SU-DHL-6 (cell line): ENCODE measurements at regions not wholly inside any gene's neighbourhood (a gene's known extent, or its start where the extent isn't known, plus 50 kb on each side); places are given as distances from the start of the nearest gene placed in this dataset.

Source experiments
- H2AFZ ChIP-seq: fragments of 200-600 bp; sonication (generic); 2 replicates; pipeline ENCODE4 v1.6.1; 2014; ENCODE audit warnings: low read depth, mild to moderate bottlenecking, moderate library complexity, mixed read lengths, antibody characterized with exemption, low read length; ENCODE audit not compliant: severe bottlenecking
- H3F3A ChIP-seq: fragments of 200-600 bp; shearing (Covaris generic); 2 replicates; pipeline ENCODE4 v1.6.0; 2016; ENCODE audit warnings: antibody characterized with exemption, mild to moderate bottlenecking; ENCODE audit not compliant: insufficient read depth
- H3K27ac ChIP-seq: fragments of 200-600 bp; sonication (generic); 2 replicates; pipeline ENCODE4 v1.5.1; 2016; ENCODE audit warnings: low read depth, mild to moderate bottlenecking, low read length, moderate library complexity, mixed read lengths
- H3K27me3 ChIP-seq: fragments of 200-600 bp; sonication (generic), shearing (Covaris generic); 2 replicates; pipeline ENCODE4 v1.6.0; 2014; ENCODE audit warnings: mild to moderate bottlenecking, low read length
- H3K36me3 ChIP-seq: fragments of 200-600 bp; sonication (generic); 2 replicates; pipeline ENCODE4 v1.6.1; 2014; ENCODE audit warnings: mild to moderate bottlenecking, low read length, mixed read lengths
- H3K4me2 ChIP-seq: fragments of 300-600, 200-600 bp; shearing (Covaris generic), sonication (generic); 2 replicates; pipeline ENCODE4 v1.6.0; 2014; ENCODE audit warnings: low read length, low read depth, mild to moderate bottlenecking; ENCODE audit not compliant: poor library complexity, severe bottlenecking
- H3K4me3 ChIP-seq: fragments of 200-600 bp; sonication (generic); 2 replicates; pipeline ENCODE4 v1.5.1; 2014; ENCODE audit warnings: antibody characterized with exemption, low read length, mild to moderate bottlenecking, mixed read lengths; ENCODE audit not compliant: insufficient read depth, poor library complexity, severe bottlenecking
- H3K79me2 ChIP-seq: fragments of 200-600 bp; sonication (generic); 2 replicates; pipeline ENCODE4 v1.6.1; 2014; ENCODE audit warnings: mild to moderate bottlenecking, low read length, moderate library complexity; ENCODE audit not compliant: insufficient read depth
- H3K9ac ChIP-seq: fragments of 200-600 bp; sonication (generic); 2 replicates; pipeline ENCODE4 v1.7.0; 2014; ENCODE audit warnings: mild to moderate bottlenecking, low read length
- H3K9me2 ChIP-seq: fragments of 200-600 bp; sonication (generic); replicated peaks from 2 replicates; pipeline ENCODE4 v1.6.1; 2014; ENCODE audit warnings: low read length; ENCODE audit not compliant: insufficient read depth
- H3K9me3 ChIP-seq: fragments of 200-600 bp; sonication (generic); 2 replicates; pipeline ENCODE4 v1.6.1; 2014; ENCODE audit warnings: low read length, mixed read lengths; ENCODE audit not compliant: insufficient read depth
- H4K20me1 ChIP-seq: fragments of 200-600 bp; sonication (generic); 2 replicates; pipeline ENCODE4 v1.6.1; 2014; ENCODE audit warnings: low read depth, mild to moderate bottlenecking, antibody characterized with exemption, low read length, moderate library complexity, mixed read lengths
- EZH2phosphoT487 ChIP-seq: fragments of 200-600 bp; sonication (generic), shearing (Covaris generic); conservative IDR thresholded peaks from 2 replicates; pipeline ENCODE4 v1.6.1; 2018; ENCODE audit warnings: mild to moderate bottlenecking, antibody characterized with exemption, low read length, moderate library complexity, mixed read lengths
- TF ChIP-seq, protein P1 (sequence below): fragments of 200-600 bp; sonication (generic); IDR thresholded peaks from one replicate; pipeline ENCODE4 v1.5.1; 2017; ENCODE audit warnings: antibody characterized with exemption, mild to moderate bottlenecking, low read length, moderate library complexity; ENCODE audit not compliant: insufficient read depth, poor library complexity, severe bottlenecking

DNA sequence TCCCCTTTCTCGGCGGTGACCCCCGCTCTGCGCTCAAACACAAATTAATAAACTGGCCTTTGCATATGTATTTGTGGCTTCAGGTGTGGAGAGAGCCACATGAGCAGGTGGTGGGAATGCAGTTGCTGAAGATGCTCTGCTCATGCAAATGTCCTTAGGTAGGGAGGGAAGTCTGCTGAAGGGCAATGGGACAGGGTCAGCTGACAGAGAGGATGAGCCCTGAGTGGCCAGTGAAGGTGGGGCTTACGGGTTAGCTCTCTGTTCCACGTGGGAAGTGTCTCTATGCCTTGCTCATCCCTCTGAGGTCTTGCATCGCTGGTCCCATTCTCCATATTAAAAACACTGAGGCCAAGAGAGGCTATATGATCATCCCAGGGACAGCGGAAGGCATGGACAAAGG, 74.2 kb upstream of the CCL1 start:
- Histone ChIP-seq H3K36me3 (no peaks in the 10 kb centered on the region), H3K27ac (no peak overlapping the region), H3K9ac (no peak overlapping the region), H3K27me3 (no peaks in the 10 kb centered on the region), H3K9me3 (no peaks in the 10 kb centered on the region), H3K4me3 (no peak overlapping the region), H4K20me1 (no peaks in the 10 kb centered on the region), H3K9me2 (no peaks in the 10 kb centered on the region), H3K4me2 (no peak overlapping the region), H3K79me2 (no peaks in the 10 kb centered on the region), H3F3A (no peaks in the 10 kb centered on the region), H2AFZ (no peak overlapping the region)
- TF ChIP-seq, protein P1, sequence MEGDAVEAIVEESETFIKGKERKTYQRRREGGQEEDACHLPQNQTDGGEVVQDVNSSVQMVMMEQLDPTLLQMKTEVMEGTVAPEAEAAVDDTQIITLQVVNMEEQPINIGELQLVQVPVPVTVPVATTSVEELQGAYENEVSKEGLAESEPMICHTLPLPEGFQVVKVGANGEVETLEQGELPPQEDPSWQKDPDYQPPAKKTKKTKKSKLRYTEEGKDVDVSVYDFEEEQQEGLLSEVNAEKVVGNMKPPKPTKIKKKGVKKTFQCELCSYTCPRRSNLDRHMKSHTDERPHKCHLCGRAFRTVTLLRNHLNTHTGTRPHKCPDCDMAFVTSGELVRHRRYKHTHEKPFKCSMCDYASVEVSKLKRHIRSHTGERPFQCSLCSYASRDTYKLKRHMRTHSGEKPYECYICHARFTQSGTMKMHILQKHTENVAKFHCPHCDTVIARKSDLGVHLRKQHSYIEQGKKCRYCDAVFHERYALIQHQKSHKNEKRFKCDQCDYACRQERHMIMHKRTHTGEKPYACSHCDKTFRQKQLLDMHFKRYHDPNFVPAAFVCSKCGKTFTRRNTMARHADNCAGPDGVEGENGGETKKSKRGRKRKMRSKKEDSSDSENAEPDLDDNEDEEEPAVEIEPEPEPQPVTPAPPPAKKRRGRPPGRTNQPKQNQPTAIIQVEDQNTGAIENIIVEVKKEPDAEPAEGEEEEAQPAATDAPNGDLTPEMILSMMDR = no peak
- TF ChIP-seq EZH2phosphoT487 = no peak

DNA sequence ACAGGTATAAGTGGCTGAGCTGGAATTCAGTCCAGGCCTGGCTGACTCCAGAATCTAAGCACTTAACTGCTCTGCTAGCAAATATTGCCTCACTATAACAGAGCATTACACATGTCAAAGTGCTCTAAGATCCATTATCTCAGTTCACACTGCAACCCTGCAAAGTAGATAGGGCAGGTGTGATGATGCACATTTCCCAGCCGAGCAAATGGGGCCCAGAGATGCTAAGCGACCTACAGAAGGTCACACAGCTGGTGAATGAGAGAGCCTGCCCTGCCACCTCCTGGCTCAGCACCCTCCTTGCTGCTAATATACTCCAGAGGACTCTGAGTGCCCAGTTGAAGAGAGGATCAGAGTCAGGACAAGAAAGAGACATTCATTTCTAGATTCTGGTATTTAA, 73.6 kb upstream of the CCL1 start:
- Histone ChIP-seq H3K9ac (no peak overlapping the region), H3K4me2 (no peak overlapping the region), H3K27ac (no peak overlapping the region), H3K79me2 (no peaks in the 10 kb centered on the region), H3K9me3 (no peaks in the 10 kb centered on the region), H4K20me1 (no peaks in the 10 kb centered on the region), H3K36me3 (no peaks in the 10 kb centered on the region), H3K9me2 (no peaks in the 10 kb centered on the region), H2AFZ (no peak overlapping the region), H3F3A (no peaks in the 10 kb centered on the region), H3K4me3 (no peak overlapping the region), H3K27me3 (no peaks in the 10 kb centered on the region)
- TF ChIP-seq, protein P1 = no peak
- TF ChIP-seq EZH2phosphoT487 = no peak

DNA sequence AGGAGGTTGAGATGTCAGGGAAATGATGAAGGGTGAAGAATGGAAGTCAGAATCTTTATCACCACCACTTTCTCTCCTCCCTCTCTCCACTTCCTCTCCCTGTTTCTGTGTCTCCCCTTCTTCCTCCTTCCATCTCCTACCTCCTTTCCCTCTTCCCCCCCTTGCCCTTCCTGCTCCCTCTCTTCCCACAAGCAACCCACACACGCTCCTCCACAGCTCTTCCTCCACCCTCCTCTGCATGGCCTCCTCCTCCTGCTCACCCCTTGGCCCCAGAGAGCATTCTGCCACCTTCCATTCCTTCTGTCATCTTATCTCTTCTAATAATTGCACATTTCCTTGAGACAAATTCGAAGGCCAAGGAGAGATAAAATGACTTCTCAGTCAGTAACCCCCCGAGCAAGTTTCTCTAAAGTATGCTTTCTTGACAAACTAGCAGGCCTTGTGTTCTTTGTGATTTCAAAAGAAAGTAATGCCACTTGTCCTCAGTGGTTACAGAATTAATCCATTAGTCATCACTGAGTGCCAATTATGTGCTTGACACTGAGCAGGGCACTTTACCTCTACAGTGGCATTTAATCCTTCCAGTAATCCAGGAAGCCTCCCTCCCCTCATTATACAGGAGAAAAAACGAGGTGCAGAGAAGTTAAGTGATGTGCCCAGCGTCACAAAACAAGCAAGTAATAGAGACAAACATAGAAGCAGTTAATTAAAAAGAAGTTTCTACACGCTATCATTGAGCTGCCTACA, 72.3 kb upstream of the CCL1 start:
- H3K9me3 ChIP-seq = no peaks in the 10 kb centered on the region
- H3K9me2 ChIP-seq = no peaks in the 10 kb centered on the region
- H3K4me2 ChIP-seq = no peak overlapping the region
- H3K4me3 ChIP-seq = no peak overlapping the region
- H2AFZ ChIP-seq = no peak overlapping the region
- TF ChIP-seq, protein P1 = no peak
- no peak for TF ChIP-seq EZH2phosphoT487
- no peaks in the 10 kb centered on the region for H3K79me2 ChIP-seq
- H3K27ac ChIP-seq = no peak overlapping the region
- H3F3A ChIP-seq = no peaks in the 10 kb centered on the region
- H3K27me3 ChIP-seq = no peaks in the 10 kb centered on the region
- H3K9ac ChIP-seq = no peak overlapping the region
- no peaks in the 10 kb centered on the region for H3K36me3 ChIP-seq
- H4K20me1 ChIP-seq = no peaks in the 10 kb centered on the region
